Hepatocyte (in vitro differentiated cells): ENCODE measurements at regions not wholly inside any gene's neighbourhood (a gene's known extent, or its start where the extent isn't known, plus 50 kb on each side); places are given as distances from the start of the nearest gene placed in this dataset.

Source experiments
- EZH2 ChIP-seq: fragments of 200-600 bp; sonication (generic); IDR thresholded peaks from 2 replicates; pipeline ENCODE4 v1.6.1; 2016; ENCODE audit warnings: antibody characterized with exemption, mild to moderate bottlenecking, borderline replicate concordance
- EZH2phosphoT487 ChIP-seq: fragments of 200-600 bp; sonication (generic); IDR thresholded peaks from one replicate; pipeline ENCODE4 v1.6.1; 2018; ENCODE audit warnings: antibody characterized with exemption, mild to moderate bottlenecking, low read depth, moderate library complexity; ENCODE audit not compliant: unreplicated experiment, severe bottlenecking
- TF ChIP-seq, protein P1 (sequence below): fragments of 200-600 bp; sonication (generic); IDR thresholded peaks from 2 replicates; pipeline ENCODE4 v1.5.1; 2016; ENCODE audit warnings: antibody characterized with exemption, mild to moderate bottlenecking; ENCODE audit not compliant: poor library complexity

DNA sequence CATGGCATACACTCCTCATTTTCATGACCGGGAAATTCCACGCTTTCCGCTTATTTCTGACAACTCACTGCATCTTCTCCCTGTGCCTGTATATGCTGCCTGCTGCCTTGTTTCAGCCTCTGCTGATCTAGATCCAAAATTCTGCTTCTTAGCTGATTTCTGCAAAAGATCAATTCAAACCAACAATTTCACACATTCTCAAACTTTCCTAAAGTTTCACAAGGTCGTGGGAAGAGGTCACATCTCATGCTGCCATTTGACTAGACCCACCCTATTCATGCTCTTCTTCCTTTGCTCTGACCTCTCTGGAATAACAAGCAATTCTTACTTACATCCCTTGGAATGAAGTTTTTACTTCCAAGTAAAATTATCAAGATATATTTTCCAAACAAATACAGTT lies 84.5 kb downstream of the TMEM167A start:
- TF ChIP-seq, protein P1, sequence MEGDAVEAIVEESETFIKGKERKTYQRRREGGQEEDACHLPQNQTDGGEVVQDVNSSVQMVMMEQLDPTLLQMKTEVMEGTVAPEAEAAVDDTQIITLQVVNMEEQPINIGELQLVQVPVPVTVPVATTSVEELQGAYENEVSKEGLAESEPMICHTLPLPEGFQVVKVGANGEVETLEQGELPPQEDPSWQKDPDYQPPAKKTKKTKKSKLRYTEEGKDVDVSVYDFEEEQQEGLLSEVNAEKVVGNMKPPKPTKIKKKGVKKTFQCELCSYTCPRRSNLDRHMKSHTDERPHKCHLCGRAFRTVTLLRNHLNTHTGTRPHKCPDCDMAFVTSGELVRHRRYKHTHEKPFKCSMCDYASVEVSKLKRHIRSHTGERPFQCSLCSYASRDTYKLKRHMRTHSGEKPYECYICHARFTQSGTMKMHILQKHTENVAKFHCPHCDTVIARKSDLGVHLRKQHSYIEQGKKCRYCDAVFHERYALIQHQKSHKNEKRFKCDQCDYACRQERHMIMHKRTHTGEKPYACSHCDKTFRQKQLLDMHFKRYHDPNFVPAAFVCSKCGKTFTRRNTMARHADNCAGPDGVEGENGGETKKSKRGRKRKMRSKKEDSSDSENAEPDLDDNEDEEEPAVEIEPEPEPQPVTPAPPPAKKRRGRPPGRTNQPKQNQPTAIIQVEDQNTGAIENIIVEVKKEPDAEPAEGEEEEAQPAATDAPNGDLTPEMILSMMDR, result no peak
- TF ChIP-seq EZH2, result no peak
- TF ChIP-seq EZH2phosphoT487, result no peak
